ENCODE measurements at regions not wholly inside any gene's neighbourhood (a gene's known extent, or its start where the extent isn't known, plus 50 kb on each side); places are given as distances from the start of the nearest gene placed in this dataset.
"Not testable (repeated sequence)": the region's sequence is repeated elsewhere in the genome, so short reads cannot be mapped to it uniquely, and the experiment has no call there.

GRCh38 chr1:73218995-73219546 lies 936.7 kb upstream of the NEGR1 start:
- DNase-seq, result no peak

GRCh38 chr1:73205294-73205973 lies 923.1 kb upstream of the NEGR1 start:
- no peak for DNase-seq

GRCh38 chr1:73197972-73198371 lies 915.6 kb upstream of the NEGR1 start:
- DNase-seq, result no peak

GRCh38 chr1:73194965-73195364 lies 912.6 kb upstream of the NEGR1 start:
- no peak for DNase-seq

GRCh38 chr1:73183581-73183980 lies 901.2 kb upstream of the NEGR1 start:
- not testable (repeated sequence) for DNase-seq

- DNase-seq, result no peak
Observed at GRCh38 chr1:73181190-73181540, 898.8 kb upstream of the NEGR1 start.

- no peak for DNase-seq
Observed at GRCh38 chr1:73180397-73181189, 898.3 kb upstream of the NEGR1 start.

GRCh38 chr1:73176902-73177301 lies 894.6 kb upstream of the NEGR1 start:
- DNase-seq, result no peak

- DNase-seq, result no peak
Observed at GRCh38 chr1:73167009-73167657, 884.8 kb upstream of the NEGR1 start.

- no peak for DNase-seq
Observed at GRCh38 chr1:73162564-73162963, 880.2 kb upstream of the NEGR1 start.

- DNase-seq, result no peak
Observed at GRCh38 chr1:73161418-73161817, 879.1 kb upstream of the NEGR1 start.

- DNase-seq, result no peak
Observed at GRCh38 chr1:73160759-73161158, 878.4 kb upstream of the NEGR1 start.

GRCh38 chr1:73144311-73144710 lies 862.0 kb upstream of the NEGR1 start:
- no peak for DNase-seq

- no peak for DNase-seq
Observed at GRCh38 chr1:73136975-73137374, 854.6 kb upstream of the NEGR1 start.

GRCh38 chr1:73106931-73107330 lies 824.6 kb upstream of the NEGR1 start:
- DNase-seq, result no peak

GRCh38 chr1:73105755-73106154 lies 823.4 kb upstream of the NEGR1 start:
- DNase-seq, result no peak

GRCh38 chr1:73104749-73105148 lies 822.4 kb upstream of the NEGR1 start:
- DNase-seq, result no peak

GRCh38 chr1:73100216-73100615 lies 817.9 kb upstream of the NEGR1 start:
- no peak for DNase-seq

- DNase-seq, result no peak
Observed at GRCh38 chr1:73097917-73098316, 815.6 kb upstream of the NEGR1 start.

- DNase-seq, result no peak
Observed at GRCh38 chr1:73096841-73097240, 814.5 kb upstream of the NEGR1 start.

GRCh38 chr1:73092383-73092782 lies 810.0 kb upstream of the NEGR1 start:
- no peak for DNase-seq

GRCh38 chr1:73066866-73067265 lies 784.5 kb upstream of the NEGR1 start:
- DNase-seq, result no peak

- DNase-seq, result peak; percentile 47
Observed at GRCh38 chr1:73065339-73066041, 783.2 kb upstream of the NEGR1 start.

All from tongue (tissue), 1 donor.